ENCODE measurements at regions not wholly inside any gene's neighbourhood (a gene's known extent, or its start where the extent isn't known, plus 50 kb on each side); places are given as distances from the start of the nearest gene placed in this dataset.

- ATAC-seq (no peak), DNase-seq (no peak)
- intact Hi-C loops (cut with DNase I) = no loop called here
- Histone ChIP-seq H3K36me3 (replicated peaks in 1 of 2; ENCODE audit: insufficient read depth in 1 of 2, low read depth in 2 of 2) (no peaks in the 10 kb centered on the region), H3K27ac (no peak overlapping the region), H3K27me3 (no peaks in the 10 kb centered on the region), H3K9me3 (no peaks in the 10 kb centered on the region), H3K4me1 (no peaks in the 10 kb centered on the region), H3K4me3 (no peak overlapping the region)
- 59 to 73% methylated on average over 2 of the region's 2 CpGs for WGBS, 2 donors
- TF ChIP-seq CTCF (IDR thresholded peaks at IDR 0.05) = no peak
- TF ChIP-seq POLR2A (IDR thresholded peaks at IDR 0.05) = no peak
These were observed 417.4 kb downstream of the TBC1D32 start for GRCh38 chr6:120916844-120917243.

GRCh38 chr6:120913486-120913885 lies 420.8 kb downstream of the TBC1D32 start:
- H3K4me1 ChIP-seq = no peaks in the 10 kb centered on the region
- no peak for ATAC-seq
- WGBS, 2 donors = 17 to 26% methylated on average over 1 of the region's 1 CpG
- TF ChIP-seq POLR2A (IDR thresholded peaks at IDR 0.05) = no peak
- TF ChIP-seq CTCF (IDR thresholded peaks at IDR 0.05) = no peak
- DNase-seq = no peak
- no peaks in the 10 kb centered on the region for H3K9me3 ChIP-seq
- H3K27ac ChIP-seq = no peak overlapping the region
- H3K36me3 ChIP-seq (replicated peaks in 1 of 2; ENCODE audit: insufficient read depth in 1 of 2, low read depth in 2 of 2) = no peaks in the 10 kb centered on the region
- no peaks in the 10 kb centered on the region for H3K27me3 ChIP-seq
- no peak overlapping the region for H3K4me3 ChIP-seq
- intact Hi-C loops (cut with DNase I) = no loop called here

- H3K27ac ChIP-seq = no peak overlapping the region
- no peak for ATAC-seq
- H3K27me3 ChIP-seq = no peaks in the 10 kb centered on the region
- H3K4me3 ChIP-seq = no peak overlapping the region
- no peaks in the 10 kb centered on the region for H3K9me3 ChIP-seq
- intact Hi-C loops (cut with DNase I) = no loop called here
- no peaks in the 10 kb centered on the region for H3K36me3 ChIP-seq (replicated peaks in 1 of 2; ENCODE audit: insufficient read depth in 1 of 2, low read depth in 2 of 2)
- TF ChIP-seq CTCF (IDR thresholded peaks at IDR 0.05) (no peak), POLR2A (IDR thresholded peaks at IDR 0.05) (no peak)
- H3K4me1 ChIP-seq = no peaks in the 10 kb centered on the region
- no peak for DNase-seq
- 83 to 91% methylated on average over 5 of the region's 5 CpGs for WGBS, 2 donors
These were observed 425.5 kb downstream of the TBC1D32 start for GRCh38 chr6:120908767-120909166.

GRCh38 chr6:120903836-120904235 lies 430.4 kb downstream of the TBC1D32 start:
- no peaks in the 10 kb centered on the region for H3K4me1 ChIP-seq
- TF ChIP-seq POLR2A (IDR thresholded peaks at IDR 0.05) (no peak), CTCF (IDR thresholded peaks at IDR 0.05) (no peak)
- no peaks in the 10 kb centered on the region for H3K9me3 ChIP-seq
- H3K27ac ChIP-seq = no peak overlapping the region
- intact Hi-C loops (cut with DNase I) = no loop called here
- H3K4me3 ChIP-seq = no peak overlapping the region
- ATAC-seq = no peak
- peaks cover 0 to 4% of the 10 kb centered on the region in 2 donors for H3K27me3 ChIP-seq
- H3K36me3 ChIP-seq (replicated peaks in 1 of 2; ENCODE audit: insufficient read depth in 1 of 2, low read depth in 2 of 2) = no peaks in the 10 kb centered on the region
- 43 to 81% methylated on average over 2 of the region's 2 CpGs for WGBS, 2 donors
- DNase-seq = no peak

GRCh38 chr6:120899932-120900331 lies 434.3 kb downstream of the TBC1D32 start:
- DNase-seq (no peak), ATAC-seq (no peak)
- TF ChIP-seq POLR2A (IDR thresholded peaks at IDR 0.05) (no peak), CTCF (IDR thresholded peaks at IDR 0.05) (no peak)
- no peaks in the 10 kb centered on the region for H3K4me1 ChIP-seq
- H3K9me3 ChIP-seq = no peaks in the 10 kb centered on the region
- no peak overlapping the region for H3K27ac ChIP-seq
- intact Hi-C loops (cut with DNase I) = no loop called here
- no peaks in the 10 kb centered on the region for H3K36me3 ChIP-seq (replicated peaks in 1 of 2; ENCODE audit: insufficient read depth in 1 of 2, low read depth in 2 of 2)
- peaks cover 0 to 4% of the 10 kb centered on the region in 2 donors for H3K27me3 ChIP-seq
- H3K4me3 ChIP-seq = no peak overlapping the region

Data from body of pancreas (tissue), 4 donors.